ENCODE measurements at regions not wholly inside any gene's neighbourhood (a gene's known extent, or its start where the extent isn't known, plus 50 kb on each side); places are given as distances from the start of the nearest gene placed in this dataset.

DNA sequence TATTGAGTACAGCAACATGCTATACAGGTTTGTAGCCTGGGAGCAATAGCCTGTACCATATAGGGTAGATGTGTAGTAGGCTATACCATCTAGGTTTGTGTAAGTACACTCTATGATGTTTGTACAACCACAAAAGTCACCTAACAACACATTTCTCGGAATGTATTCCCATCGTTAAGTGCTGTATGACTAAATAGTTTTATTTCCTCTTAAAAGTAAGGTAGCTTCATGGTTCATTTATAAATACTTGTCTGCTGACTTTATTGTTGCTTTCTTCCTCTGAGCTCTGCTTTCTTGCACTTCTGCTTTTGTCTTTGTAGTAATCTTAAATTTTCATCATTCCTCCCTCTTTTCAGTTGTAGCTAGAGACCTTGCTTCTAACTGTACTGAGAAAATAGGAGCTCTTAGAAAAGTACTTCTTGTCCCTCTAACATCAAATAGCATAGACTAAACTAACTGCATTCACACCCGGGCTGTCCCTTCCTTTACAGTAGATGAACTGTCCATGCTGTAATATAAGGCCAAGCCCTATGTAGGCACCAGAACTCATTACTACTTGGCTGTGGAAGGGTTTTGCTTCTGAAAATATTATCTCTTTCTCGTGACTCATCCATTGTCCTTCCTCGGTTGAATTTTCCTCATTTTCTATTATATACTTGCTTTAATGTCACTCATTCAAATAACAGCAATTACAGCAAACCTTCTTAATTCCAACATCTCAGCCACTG, 55.4 kb upstream of the FAM3C start:
- DNase-seq (ENCODE audit: low read depth): no peak
- H3K4me3 ChIP-seq (ENCODE audit: control insufficient read depth, low read depth, low read length): no peak overlapping the region

DNA sequence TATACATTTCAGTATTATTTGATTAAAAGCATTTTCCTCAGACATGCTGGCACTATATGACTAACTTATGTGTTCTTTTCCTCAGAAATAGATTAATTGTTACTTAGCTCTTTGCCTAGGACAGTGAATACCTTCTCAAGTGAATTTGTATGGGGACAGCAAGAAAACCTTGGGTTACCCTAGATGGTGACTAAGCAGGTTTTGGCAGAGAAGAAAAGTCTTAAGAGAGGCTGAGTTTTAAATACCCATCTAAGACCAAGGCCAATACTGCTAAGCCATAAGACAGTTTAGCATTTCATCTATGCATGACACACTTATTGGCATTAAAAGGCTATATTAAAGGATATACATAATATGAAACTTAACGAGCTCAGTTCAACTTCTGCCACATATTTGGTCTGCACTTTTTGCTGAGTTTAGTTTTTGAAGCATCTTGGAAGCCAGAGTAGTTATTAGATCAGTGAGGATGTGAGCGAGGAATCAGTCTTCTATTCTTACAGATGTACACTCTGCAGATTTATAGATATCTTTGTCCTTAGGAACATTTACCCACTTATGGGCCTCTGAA, 54.6 kb upstream of the FAM3C start:
- no peak overlapping the region for H3K4me3 ChIP-seq (ENCODE audit: control insufficient read depth, low read depth, low read length)
- DNase-seq (ENCODE audit: low read depth): no peak
- TF ChIP-seq, protein P1, sequence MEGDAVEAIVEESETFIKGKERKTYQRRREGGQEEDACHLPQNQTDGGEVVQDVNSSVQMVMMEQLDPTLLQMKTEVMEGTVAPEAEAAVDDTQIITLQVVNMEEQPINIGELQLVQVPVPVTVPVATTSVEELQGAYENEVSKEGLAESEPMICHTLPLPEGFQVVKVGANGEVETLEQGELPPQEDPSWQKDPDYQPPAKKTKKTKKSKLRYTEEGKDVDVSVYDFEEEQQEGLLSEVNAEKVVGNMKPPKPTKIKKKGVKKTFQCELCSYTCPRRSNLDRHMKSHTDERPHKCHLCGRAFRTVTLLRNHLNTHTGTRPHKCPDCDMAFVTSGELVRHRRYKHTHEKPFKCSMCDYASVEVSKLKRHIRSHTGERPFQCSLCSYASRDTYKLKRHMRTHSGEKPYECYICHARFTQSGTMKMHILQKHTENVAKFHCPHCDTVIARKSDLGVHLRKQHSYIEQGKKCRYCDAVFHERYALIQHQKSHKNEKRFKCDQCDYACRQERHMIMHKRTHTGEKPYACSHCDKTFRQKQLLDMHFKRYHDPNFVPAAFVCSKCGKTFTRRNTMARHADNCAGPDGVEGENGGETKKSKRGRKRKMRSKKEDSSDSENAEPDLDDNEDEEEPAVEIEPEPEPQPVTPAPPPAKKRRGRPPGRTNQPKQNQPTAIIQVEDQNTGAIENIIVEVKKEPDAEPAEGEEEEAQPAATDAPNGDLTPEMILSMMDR (IDR thresholded peaks at IDR 0.05; ENCODE audit: control insufficient read depth, insufficient read depth, low read depth, low read length, missing control alignments): no peak

More for the DNA sequence above, 55.4 kb upstream of the FAM3C start:
- TF ChIP-seq, protein P1 (IDR thresholded peaks at IDR 0.05; ENCODE audit: control insufficient read depth, insufficient read depth, low read depth, low read length, missing control alignments): no peak

DNA sequence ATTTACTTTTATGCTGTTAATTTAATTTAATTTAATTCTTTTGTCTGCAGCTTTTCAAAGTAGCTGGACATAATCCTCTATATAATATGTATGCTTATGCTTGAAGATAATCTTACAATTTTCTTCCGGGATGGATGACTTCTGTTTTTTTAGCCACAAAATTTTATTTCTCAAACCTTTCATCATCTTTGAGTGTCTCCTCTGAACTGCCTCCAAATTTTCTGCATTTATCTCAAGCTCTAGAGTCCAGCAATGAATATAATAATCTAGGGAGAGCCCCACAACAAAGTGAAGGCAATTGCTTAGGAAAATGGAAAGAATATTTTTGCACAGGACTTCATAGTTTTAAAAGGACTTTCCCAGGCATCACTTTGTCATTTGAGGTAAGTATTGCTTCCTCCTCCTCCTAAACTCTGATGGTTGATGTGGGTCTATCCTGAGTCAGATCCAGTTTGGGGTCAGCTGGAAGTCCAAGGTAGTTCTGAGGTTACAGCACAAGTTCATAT, 53.7 kb upstream of the FAM3C start:
- TF ChIP-seq, protein P1 (IDR thresholded peaks at IDR 0.05; ENCODE audit: control insufficient read depth, insufficient read depth, low read depth, low read length, missing control alignments): no peak

DNA sequence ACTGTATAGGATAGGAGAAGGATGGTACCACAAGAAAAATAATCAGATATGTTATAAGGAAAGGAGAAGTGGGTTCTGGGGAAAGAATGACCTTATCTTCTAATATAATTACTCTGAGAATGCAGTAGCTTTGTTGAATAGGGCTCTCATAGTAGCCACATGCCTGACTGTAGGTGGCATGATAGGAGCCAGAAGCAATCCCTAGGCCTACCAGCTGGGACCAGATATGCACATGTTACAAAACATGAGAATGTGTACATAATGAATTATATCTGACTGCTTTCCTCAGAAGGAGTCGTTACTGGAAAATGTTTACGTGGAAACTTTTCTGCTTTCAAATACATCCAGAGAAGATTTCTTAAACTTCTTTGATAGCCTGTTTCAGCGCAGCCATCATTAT, 53.2 kb upstream of the FAM3C start:
- H3K4me3 ChIP-seq (ENCODE audit: control insufficient read depth, low read depth, low read length): no peak overlapping the region
- DNase-seq (ENCODE audit: low read depth): no peak
- TF ChIP-seq, protein P1 (IDR thresholded peaks at IDR 0.05; ENCODE audit: control insufficient read depth, insufficient read depth, low read depth, low read length, missing control alignments): peak; percentile 12

More for the DNA sequence above, 53.7 kb upstream of the FAM3C start:
- DNase-seq (ENCODE audit: low read depth): no peak
- no peak overlapping the region for H3K4me3 ChIP-seq (ENCODE audit: control insufficient read depth, low read depth, low read length)

DNA sequence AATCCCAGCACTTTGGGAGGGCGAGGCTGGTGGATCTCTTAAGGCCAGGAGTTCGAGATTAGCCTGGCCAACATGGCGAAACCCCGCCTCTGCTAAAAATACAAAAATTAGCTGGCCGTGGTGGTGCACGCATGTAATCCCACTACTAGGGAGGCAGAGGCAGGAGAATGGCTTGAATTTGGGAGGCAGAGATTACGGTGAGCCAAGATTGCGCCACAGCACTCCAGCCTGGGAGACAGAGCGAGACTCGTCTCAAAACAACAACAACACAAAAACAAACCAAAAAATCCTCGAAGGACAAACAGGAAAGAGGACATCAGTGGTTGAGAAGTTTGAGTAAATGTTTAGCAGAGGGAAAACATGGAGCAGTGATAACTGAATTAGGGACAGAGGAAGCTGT, 52.3 kb upstream of the FAM3C start:
- no peak overlapping the region for H3K4me3 ChIP-seq (ENCODE audit: control insufficient read depth, low read depth, low read length)
- DNase-seq (ENCODE audit: low read depth): no peak
- TF ChIP-seq, protein P1 (IDR thresholded peaks at IDR 0.05; ENCODE audit: control insufficient read depth, insufficient read depth, low read depth, low read length, missing control alignments): no peak

DNA sequence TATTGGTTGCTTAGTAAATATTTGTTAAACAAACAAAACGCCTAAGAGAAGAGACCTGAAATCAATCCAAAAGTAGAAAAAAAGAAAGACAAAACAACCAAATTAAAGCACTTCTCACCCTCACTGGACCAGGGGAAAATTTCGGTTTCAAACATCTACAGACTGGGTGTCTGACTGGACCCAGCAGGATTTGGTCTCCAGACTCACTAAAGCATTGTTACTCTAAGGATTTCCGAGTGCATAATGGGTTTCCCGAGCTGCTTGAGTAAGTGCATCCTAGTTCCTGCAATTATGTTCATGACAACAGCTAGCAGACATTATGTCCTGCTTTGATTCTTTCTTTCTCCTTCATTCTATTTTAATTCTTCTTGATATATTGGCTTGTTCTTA, 51.8 kb upstream of the FAM3C start:
- H3K4me3 ChIP-seq (ENCODE audit: control insufficient read depth, low read depth, low read length): no peak overlapping the region
- TF ChIP-seq, protein P1 (IDR thresholded peaks at IDR 0.05; ENCODE audit: control insufficient read depth, insufficient read depth, low read depth, low read length, missing control alignments): no peak
- no peak for DNase-seq (ENCODE audit: low read depth)

All from AG09309 (cell line).